ENCODE measurements at regions not wholly inside any gene's neighbourhood (a gene's known extent, or its start where the extent isn't known, plus 50 kb on each side); places are given as distances from the start of the nearest gene placed in this dataset.

- TF ChIP-seq FOXP2 (optimal IDR thresholded peaks at IDR 0.05; ENCODE audit: control extremely low read depth, extremely low read length, insufficient read depth) (no peak), EZH2 (IDR thresholded peaks at IDR 0.05) (no peak), POLR2AphosphoS5 (IDR thresholded peaks at IDR 0.05; ENCODE audit: borderline replicate concordance, low read depth, low read length) (no peak)
- Histone ChIP-seq H3K9me3 (ENCODE audit: low read depth, low read length) (no peaks in the 10 kb centered on the region), H3K36me3 (ENCODE audit: insufficient read depth, low read length) (no peaks in the 10 kb centered on the region), H3K9ac (ENCODE audit: insufficient read length) (no peak overlapping the region), H3K4me3 (no peak overlapping the region), H3K27ac (no peak overlapping the region)
- no peak for DNase-seq (ENCODE audit: low read depth, low spot score)
Observed at GRCh38 chr3:83843716-83844115, 1115.1 kb upstream of the CADM2 start.

DNA sequence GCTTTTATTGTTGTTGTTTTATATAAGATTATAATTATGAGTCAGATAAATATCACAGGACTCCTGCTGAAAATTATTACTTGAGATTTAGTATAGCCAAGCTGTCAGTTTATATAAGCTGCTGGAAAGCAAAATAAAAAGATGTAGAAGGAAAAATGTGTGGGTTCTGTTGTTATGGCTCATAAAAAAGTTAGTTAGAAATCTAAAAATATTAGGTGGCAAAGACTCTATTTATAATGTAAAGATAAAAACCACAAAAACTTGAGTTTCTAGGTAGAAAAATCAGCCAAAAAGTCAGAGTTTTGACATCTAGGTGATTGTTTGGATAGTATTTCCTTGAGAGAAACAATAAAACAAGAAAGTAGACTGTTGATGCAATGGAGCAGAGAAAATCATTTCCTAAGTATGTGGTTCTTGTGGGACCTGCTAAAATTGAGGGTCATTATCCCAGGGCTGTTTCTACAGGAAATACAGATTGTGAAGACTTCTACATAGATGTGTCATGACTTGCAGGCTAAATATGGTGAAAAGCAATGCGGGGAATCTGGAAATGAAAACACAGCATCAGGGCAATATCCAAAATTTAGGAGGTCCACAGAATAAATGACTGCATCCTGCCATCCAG lies 1109.6 kb upstream of the CADM2 start:
- no peak overlapping the region for H3K27ac ChIP-seq
- DNase-seq (ENCODE audit: low read depth, low spot score): no peak
- no peak overlapping the region for H3K9ac ChIP-seq (ENCODE audit: insufficient read length)
- H3K36me3 ChIP-seq (ENCODE audit: insufficient read depth, low read length): no peaks in the 10 kb centered on the region
- TF ChIP-seq EZH2 (IDR thresholded peaks at IDR 0.05) (no peak), FOXP2 (optimal IDR thresholded peaks at IDR 0.05; ENCODE audit: control extremely low read depth, extremely low read length, insufficient read depth) (no peak), POLR2AphosphoS5 (IDR thresholded peaks at IDR 0.05; ENCODE audit: borderline replicate concordance, low read depth, low read length) (no peak)
- H3K4me3 ChIP-seq: no peak overlapping the region
- no peaks in the 10 kb centered on the region for H3K9me3 ChIP-seq (ENCODE audit: low read depth, low read length)

DNA sequence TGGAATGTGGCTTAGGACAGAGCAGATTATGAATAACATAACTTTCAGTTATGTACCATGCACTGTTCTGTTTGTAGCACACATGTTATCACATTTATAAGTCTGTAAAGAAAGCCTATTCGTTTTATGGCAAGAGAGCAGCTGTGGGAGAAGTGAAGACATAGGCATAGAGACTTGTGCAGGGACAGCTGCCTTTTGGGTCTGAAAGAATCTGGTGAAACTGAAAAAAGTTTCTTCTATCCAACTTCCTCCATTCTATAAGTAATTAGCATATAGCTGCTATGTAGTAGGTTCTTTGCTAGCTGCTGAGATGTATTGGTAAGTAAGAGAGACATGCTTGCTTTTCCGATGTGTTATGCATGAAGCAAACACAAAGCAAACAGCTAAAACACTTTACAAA lies 1095.4 kb upstream of the CADM2 start:
- H3K9me3 ChIP-seq (ENCODE audit: low read depth, low read length): no peaks in the 10 kb centered on the region
- H3K36me3 ChIP-seq (ENCODE audit: insufficient read depth, low read length): no peaks in the 10 kb centered on the region
- no peak overlapping the region for H3K4me3 ChIP-seq
- DNase-seq (ENCODE audit: low read depth, low spot score): no peak
- H3K9ac ChIP-seq (ENCODE audit: insufficient read length): no peak overlapping the region
- H3K27ac ChIP-seq: no peak overlapping the region
- TF ChIP-seq EZH2 (IDR thresholded peaks at IDR 0.05) (no peak), POLR2AphosphoS5 (IDR thresholded peaks at IDR 0.05; ENCODE audit: borderline replicate concordance, low read depth, low read length) (no peak), FOXP2 (optimal IDR thresholded peaks at IDR 0.05; ENCODE audit: control extremely low read depth, extremely low read length, insufficient read depth) (no peak)

DNA sequence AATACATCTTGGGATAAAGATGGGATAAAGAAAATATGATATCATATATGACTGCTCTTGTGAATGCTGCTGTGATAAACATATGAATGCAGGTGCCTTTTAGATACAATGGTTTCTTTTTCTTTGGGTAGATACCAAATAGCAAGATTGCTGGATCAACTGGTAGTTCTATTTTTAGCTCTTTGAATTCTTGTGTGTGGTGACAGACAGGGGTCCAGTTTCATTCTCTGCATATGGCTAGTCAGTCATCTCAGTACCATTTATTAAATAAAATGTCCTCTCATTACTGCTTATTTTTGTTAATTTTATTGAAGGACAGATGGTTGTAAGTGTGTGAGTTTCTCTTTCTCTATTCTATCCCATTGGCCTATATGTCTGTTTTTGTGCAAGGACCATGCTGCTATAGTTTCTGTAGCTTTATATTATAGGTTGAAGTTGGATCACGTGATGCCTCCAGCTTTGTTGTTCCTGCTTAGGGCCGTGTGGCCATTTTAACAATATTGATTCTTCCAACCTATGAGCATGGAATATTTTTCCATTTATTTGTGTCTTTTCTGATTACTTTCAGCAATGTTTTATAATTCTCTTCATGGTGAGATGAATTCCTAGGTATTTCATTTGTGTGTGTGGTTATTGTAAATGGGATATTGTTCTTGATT lies 1089.8 kb upstream of the CADM2 start:
- no peak for DNase-seq (ENCODE audit: low read depth, low spot score)
- Histone ChIP-seq H3K36me3 (ENCODE audit: insufficient read depth, low read length) (no peaks in the 10 kb centered on the region), H3K4me3 (no peak overlapping the region), H3K9me3 (ENCODE audit: low read depth, low read length) (no peaks in the 10 kb centered on the region), H3K27ac (no peak overlapping the region), H3K9ac (ENCODE audit: insufficient read length) (no peak overlapping the region)
- no peak for TF ChIP-seq EZH2 (IDR thresholded peaks at IDR 0.05)
- no peak for TF ChIP-seq POLR2AphosphoS5 (IDR thresholded peaks at IDR 0.05; ENCODE audit: borderline replicate concordance, low read depth, low read length)
- TF ChIP-seq FOXP2 (optimal IDR thresholded peaks at IDR 0.05; ENCODE audit: control extremely low read depth, extremely low read length, insufficient read depth): no peak

DNA sequence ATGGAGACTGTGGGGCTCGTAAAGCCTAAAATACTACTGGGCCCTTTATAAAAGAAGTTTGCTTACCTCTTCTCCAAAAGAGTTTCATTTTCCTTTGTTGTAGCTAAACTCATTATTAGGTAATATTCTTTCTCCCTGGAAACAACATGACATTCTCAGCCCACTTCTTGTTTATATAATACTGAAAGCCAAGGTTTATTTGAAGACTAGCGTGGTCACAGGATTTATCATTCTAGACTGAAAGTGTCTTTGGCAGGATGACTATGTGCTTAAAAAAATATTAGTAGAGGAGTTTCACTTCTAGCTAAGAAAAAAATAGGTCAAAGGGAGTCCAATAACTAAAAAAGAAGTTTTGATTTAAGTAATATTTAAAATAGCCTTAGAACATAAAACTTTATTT lies 1085.2 kb upstream of the CADM2 start:
- Histone ChIP-seq H3K9me3 (ENCODE audit: low read depth, low read length) (no peaks in the 10 kb centered on the region), H3K9ac (ENCODE audit: insufficient read length) (no peak overlapping the region), H3K4me3 (no peak overlapping the region), H3K27ac (no peak overlapping the region), H3K36me3 (ENCODE audit: insufficient read depth, low read length) (no peaks in the 10 kb centered on the region)
- no peak for TF ChIP-seq EZH2 (IDR thresholded peaks at IDR 0.05)
- TF ChIP-seq FOXP2 (optimal IDR thresholded peaks at IDR 0.05; ENCODE audit: control extremely low read depth, extremely low read length, insufficient read depth): no peak
- TF ChIP-seq POLR2AphosphoS5 (IDR thresholded peaks at IDR 0.05; ENCODE audit: borderline replicate concordance, low read depth, low read length): no peak
- no peak for DNase-seq (ENCODE audit: low read depth, low spot score)

- TF ChIP-seq EZH2 (IDR thresholded peaks at IDR 0.05): no peak
- TF ChIP-seq FOXP2 (optimal IDR thresholded peaks at IDR 0.05; ENCODE audit: control extremely low read depth, extremely low read length, insufficient read depth): no peak
- TF ChIP-seq POLR2AphosphoS5 (IDR thresholded peaks at IDR 0.05; ENCODE audit: borderline replicate concordance, low read depth, low read length): no peak
- Histone ChIP-seq H3K4me3 (no peak overlapping the region), H3K9me3 (ENCODE audit: low read depth, low read length) (no peaks in the 10 kb centered on the region), H3K36me3 (ENCODE audit: insufficient read depth, low read length) (no peaks in the 10 kb centered on the region), H3K9ac (ENCODE audit: insufficient read length) (no peak overlapping the region), H3K27ac (no peak overlapping the region)
- no peak for DNase-seq (ENCODE audit: low read depth, low spot score)
Observed at GRCh38 chr3:83877910-83878309, 1080.9 kb upstream of the CADM2 start.

DNA sequence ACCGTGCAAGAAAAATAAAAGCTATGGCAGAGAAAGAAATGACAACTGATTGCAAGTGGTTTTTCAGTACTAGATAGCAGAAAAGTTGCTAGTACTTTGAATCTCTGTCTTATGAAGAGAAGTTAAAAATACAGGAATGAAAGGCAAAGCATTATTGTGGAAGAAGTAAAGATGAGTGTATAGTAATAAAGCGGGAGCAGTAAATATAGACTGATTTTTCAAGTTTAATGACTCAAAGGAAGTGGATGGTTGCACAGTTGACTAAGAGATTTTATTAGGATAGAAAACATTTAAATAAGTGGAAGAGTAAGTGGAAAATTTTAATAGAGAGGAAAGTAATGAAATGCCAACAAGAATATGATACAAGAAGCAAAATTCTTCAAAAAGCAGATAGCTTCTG lies 1076.1 kb upstream of the CADM2 start:
- TF ChIP-seq POLR2AphosphoS5 (IDR thresholded peaks at IDR 0.05; ENCODE audit: borderline replicate concordance, low read depth, low read length) (no peak), FOXP2 (optimal IDR thresholded peaks at IDR 0.05; ENCODE audit: control extremely low read depth, extremely low read length, insufficient read depth) (no peak), EZH2 (IDR thresholded peaks at IDR 0.05) (no peak)
- Histone ChIP-seq H3K27ac (no peak overlapping the region), H3K36me3 (ENCODE audit: insufficient read depth, low read length) (no peaks in the 10 kb centered on the region), H3K9me3 (ENCODE audit: low read depth, low read length) (no peaks in the 10 kb centered on the region), H3K4me3 (no peak overlapping the region), H3K9ac (ENCODE audit: insufficient read length) (no peak overlapping the region)
- DNase-seq (ENCODE audit: low read depth, low spot score): no peak

DNA sequence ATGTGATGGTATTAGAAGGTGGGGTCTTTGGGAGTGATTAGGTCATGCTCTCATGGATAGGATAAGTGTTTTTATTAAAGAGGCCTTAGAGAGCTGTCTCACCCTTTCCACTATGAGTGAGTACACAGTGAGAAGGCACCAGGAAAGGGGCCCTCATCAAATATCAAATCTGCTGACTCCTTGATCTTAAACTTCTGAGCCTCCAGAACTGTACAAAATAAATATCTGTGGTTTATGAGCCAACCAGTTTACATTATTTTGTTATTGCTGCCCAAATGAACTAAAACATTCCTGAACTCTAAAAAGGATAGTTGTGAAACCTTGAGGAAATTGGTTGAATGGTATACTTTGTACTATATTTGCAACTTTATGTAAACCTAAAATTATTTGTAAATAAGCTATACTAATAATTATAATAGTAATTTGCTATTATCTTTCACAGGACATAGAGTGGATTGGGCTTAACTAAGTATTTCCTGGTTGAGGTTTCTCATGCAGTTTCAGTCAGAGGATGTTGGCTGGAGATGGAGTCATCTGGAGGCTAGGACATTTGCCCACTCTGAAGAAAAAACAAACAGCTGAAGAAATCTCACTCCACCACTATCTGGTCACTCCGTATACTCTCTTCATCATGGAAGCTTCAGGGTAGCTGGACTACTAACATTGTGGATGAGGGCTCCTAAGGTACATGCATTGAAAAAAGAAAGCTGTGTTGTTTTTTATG lies 1068.6 kb upstream of the CADM2 start:
- Histone ChIP-seq H3K27ac (no peak overlapping the region), H3K4me3 (no peak overlapping the region), H3K36me3 (ENCODE audit: insufficient read depth, low read length) (no peaks in the 10 kb centered on the region), H3K9ac (ENCODE audit: insufficient read length) (no peak overlapping the region), H3K9me3 (ENCODE audit: low read depth, low read length) (no peaks in the 10 kb centered on the region)
- TF ChIP-seq EZH2 (IDR thresholded peaks at IDR 0.05): no peak
- no peak for TF ChIP-seq FOXP2 (optimal IDR thresholded peaks at IDR 0.05; ENCODE audit: control extremely low read depth, extremely low read length, insufficient read depth)
- no peak for DNase-seq (ENCODE audit: low read depth, low spot score)
